Peyer's patch (tissue), 4 donors: ENCODE measurements at regions not wholly inside any gene's neighbourhood (a gene's known extent, or its start where the extent isn't known, plus 50 kb on each side); places are given as distances from the start of the nearest gene placed in this dataset.
"Not testable (repeated sequence)": the region's sequence is repeated elsewhere in the genome, so short reads cannot be mapped to it uniquely, and the experiment has no call there.

Source experiments
- DNase-seq, 3 donors: peaks; one replicate each; pipeline ENCODE4 v3.0.0-alpha.2; 2017 to 2019
- H3K27ac ChIP-seq, 4 donors: fragments of 200-600 bp; sonication (generic); one replicate each; pipeline ENCODE4 v1.5.1; 2016 to 2019
- H3K27me3 ChIP-seq, 2 donors: fragments of 200-600 bp; sonication (generic); one replicate each; pipeline ENCODE4 v1.5.1; 2019
- H3K36me3 ChIP-seq, 3 donors: fragments of 200-600 bp; sonication (generic); one replicate each; pipeline ENCODE4 v1.5.1; 2016 to 2019
- H3K4me1 ChIP-seq, 4 donors: fragments of 200-600 bp; sonication (generic); one replicate each; pipeline ENCODE4 v1.5.1; 2016 to 2019
- H3K4me3 ChIP-seq, 4 donors: fragments of 200-600 bp; sonication (generic); 1 replicate in 3 of 4; 2 replicates in 1 of 4; pipeline ENCODE4 v1.5.1; 2016 to 2019; ENCODE audit warnings: mild to moderate bottlenecking in 1 of 4
- H3K9me3 ChIP-seq, 4 donors: fragments of 200-600 bp; sonication (generic); one replicate each; pipeline ENCODE4 v1.5.1; 2016 to 2019; ENCODE audit warnings: mild to moderate bottlenecking in 1 of 4
- POLR2A ChIP-seq, 2 donors: fragments of 450-650 bp; IDR thresholded peaks; one replicate each; pipeline ENCODE4 v1.5.1; 2017; ENCODE audit warnings: antibody characterized with exemption in 2 of 2, mild to moderate bottlenecking in 2 of 2, moderate library complexity in 2 of 2
- TF ChIP-seq, protein P1 (sequence below), 6 experiments: fragments of 450-650 bp in 4 of 6; fragments of 200-600 bp in 2 of 6; sonication (generic) in 1 of 6; IDR thresholded peaks; one replicate each; pipeline ENCODE4 v1.5.1; 2017 to 2019; ENCODE audit warnings: antibody characterized with exemption in 6 of 6, mild to moderate bottlenecking in 3 of 6, moderate library complexity in 1 of 6

DNA sequence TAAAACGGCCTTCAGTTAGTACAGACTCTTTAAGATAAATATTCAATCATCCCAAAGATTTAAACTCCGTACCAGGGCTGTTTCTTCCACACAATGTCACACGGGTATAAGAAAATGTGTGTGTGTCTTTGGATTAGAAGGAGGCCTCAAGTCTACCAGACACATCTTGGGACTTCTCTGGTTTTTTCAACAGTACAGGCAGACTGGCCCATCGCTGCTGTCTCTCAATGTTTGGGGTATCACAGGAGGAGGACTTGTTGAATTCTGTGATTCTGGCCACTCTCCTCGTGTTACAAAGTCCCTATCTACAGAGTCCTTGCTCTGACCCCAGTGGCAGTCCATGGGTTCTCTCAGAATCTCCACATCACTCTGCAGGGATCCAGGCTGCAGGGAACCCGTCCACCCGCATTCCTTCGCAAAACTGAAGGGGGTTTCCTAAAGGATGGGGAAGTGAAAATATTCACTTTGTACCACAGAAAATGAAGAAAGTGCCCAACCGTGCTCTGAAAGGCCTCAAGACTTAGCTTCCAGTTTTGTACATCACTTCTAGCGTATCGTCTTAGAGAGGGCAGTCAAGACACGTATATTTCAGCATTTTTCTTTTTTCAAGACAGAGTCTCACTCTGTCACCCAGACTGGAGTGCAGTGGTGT lies 373.2 kb downstream of the NPIPA8 start:
- no peaks in the 10 kb centered on the region for H3K4me1 ChIP-seq
- DNase-seq: no peak
- H3K27ac ChIP-seq: no peak overlapping the region
- no peaks in the 10 kb centered on the region for H3K27me3 ChIP-seq
- no peak overlapping the region for H3K4me3 ChIP-seq
- no peaks in the 10 kb centered on the region for H3K36me3 ChIP-seq
- H3K9me3 ChIP-seq: no peaks in the 10 kb centered on the region
- TF ChIP-seq POLR2A (IDR thresholded peaks at IDR 0.05): no peak
- TF ChIP-seq, protein P1, sequence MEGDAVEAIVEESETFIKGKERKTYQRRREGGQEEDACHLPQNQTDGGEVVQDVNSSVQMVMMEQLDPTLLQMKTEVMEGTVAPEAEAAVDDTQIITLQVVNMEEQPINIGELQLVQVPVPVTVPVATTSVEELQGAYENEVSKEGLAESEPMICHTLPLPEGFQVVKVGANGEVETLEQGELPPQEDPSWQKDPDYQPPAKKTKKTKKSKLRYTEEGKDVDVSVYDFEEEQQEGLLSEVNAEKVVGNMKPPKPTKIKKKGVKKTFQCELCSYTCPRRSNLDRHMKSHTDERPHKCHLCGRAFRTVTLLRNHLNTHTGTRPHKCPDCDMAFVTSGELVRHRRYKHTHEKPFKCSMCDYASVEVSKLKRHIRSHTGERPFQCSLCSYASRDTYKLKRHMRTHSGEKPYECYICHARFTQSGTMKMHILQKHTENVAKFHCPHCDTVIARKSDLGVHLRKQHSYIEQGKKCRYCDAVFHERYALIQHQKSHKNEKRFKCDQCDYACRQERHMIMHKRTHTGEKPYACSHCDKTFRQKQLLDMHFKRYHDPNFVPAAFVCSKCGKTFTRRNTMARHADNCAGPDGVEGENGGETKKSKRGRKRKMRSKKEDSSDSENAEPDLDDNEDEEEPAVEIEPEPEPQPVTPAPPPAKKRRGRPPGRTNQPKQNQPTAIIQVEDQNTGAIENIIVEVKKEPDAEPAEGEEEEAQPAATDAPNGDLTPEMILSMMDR (IDR thresholded peaks at IDR 0.05): no peak

GRCh38 chr16:17962726-17963125 lies 373.8 kb downstream of the NPIPA8 start:
- TF ChIP-seq POLR2A (IDR thresholded peaks at IDR 0.05): no peak
- TF ChIP-seq, protein P1 (IDR thresholded peaks at IDR 0.05): no peak
- no peaks in the 10 kb centered on the region for H3K27me3 ChIP-seq

GRCh38 chr16:17961822-17962221 lies 374.7 kb downstream of the NPIPA8 start:
- not testable (repeated sequence) for H3K27me3 ChIP-seq, H3K4me1 ChIP-seq, H3K4me3 ChIP-seq, DNase-seq, H3K27ac ChIP-seq, H3K36me3 ChIP-seq, H3K9me3 ChIP-seq

More at GRCh38 chr16:17962726-17963125, 373.8 kb downstream of the NPIPA8 start:
- Histone ChIP-seq H3K27ac (no peak overlapping the region), H3K36me3 (no peaks in the 10 kb centered on the region), H3K4me3 (no peak overlapping the region), H3K9me3 (no peaks in the 10 kb centered on the region), H3K4me1 (no peaks in the 10 kb centered on the region)
- DNase-seq: no peak

- no peaks in the 10 kb centered on the region for H3K36me3 ChIP-seq
These were observed 385.2 kb downstream of the NPIPA8 start for GRCh38 chr16:17951378-17951777.

GRCh38 chr16:17949982-17950250 lies 386.6 kb downstream of the NPIPA8 start:
- Histone ChIP-seq H3K27me3 (no peaks in the 10 kb centered on the region), H3K4me3 (no peak overlapping the region), H3K36me3 (no peaks in the 10 kb centered on the region), H3K27ac (no peak overlapping the region), H3K4me1 (no peaks in the 10 kb centered on the region), H3K9me3 (no peaks in the 10 kb centered on the region)
- no peak for DNase-seq
- TF ChIP-seq POLR2A (IDR thresholded peaks at IDR 0.05): no peak
- TF ChIP-seq, protein P1 (IDR thresholded peaks at IDR 0.05): no peak

More at GRCh38 chr16:17951378-17951777, 385.2 kb downstream of the NPIPA8 start:
- H3K9me3 ChIP-seq: no peaks in the 10 kb centered on the region
- H3K4me1 ChIP-seq: no peaks in the 10 kb centered on the region
- H3K27me3 ChIP-seq: no peaks in the 10 kb centered on the region
- H3K4me3 ChIP-seq: no peak overlapping the region
- DNase-seq: no peak
- TF ChIP-seq POLR2A (IDR thresholded peaks at IDR 0.05): no peak
- TF ChIP-seq, protein P1 (IDR thresholded peaks at IDR 0.05): no peak
- H3K27ac ChIP-seq: no peak overlapping the region

GRCh38 chr16:17949141-17949981 lies 387.2 kb downstream of the NPIPA8 start:
- no peak overlapping the region for H3K4me3 ChIP-seq
- no peaks in the 10 kb centered on the region for H3K36me3 ChIP-seq
- TF ChIP-seq POLR2A (IDR thresholded peaks at IDR 0.05): no peak
- TF ChIP-seq, protein P1 (IDR thresholded peaks at IDR 0.05): no peak
- H3K9me3 ChIP-seq: no peaks in the 10 kb centered on the region
- H3K4me1 ChIP-seq: no peaks in the 10 kb centered on the region
- no peak overlapping the region for H3K27ac ChIP-seq
- no peaks in the 10 kb centered on the region for H3K27me3 ChIP-seq
- DNase-seq: no peak
